ENCODE measurements at regions not wholly inside any gene's neighbourhood (a gene's known extent, or its start where the extent isn't known, plus 50 kb on each side); places are given as distances from the start of the nearest gene placed in this dataset.

- H3K36me3 ChIP-seq (ENCODE audit: control insufficient read depth in 2 of 2, insufficient read depth in 2 of 2, low read length in 1 of 2) = no peaks in the 10 kb centered on the region
- H3K4me3 ChIP-seq (ENCODE audit: low read length in 2 of 2) = no peak overlapping the region
- H3K4me1 ChIP-seq (ENCODE audit: control insufficient read depth in 2 of 2, insufficient read depth in 2 of 2, low read length in 2 of 2) = no peaks in the 10 kb centered on the region
- H3K27me3 ChIP-seq (ENCODE audit: control insufficient read depth in 2 of 2, insufficient read depth in 1 of 2, low read length in 1 of 2) = no peaks in the 10 kb centered on the region
- no peak for DNase-seq (ENCODE audit: low read depth in 6 of 9, low spot score in 9 of 9)
- no peak overlapping the region for H3K27ac ChIP-seq (ENCODE audit: low read depth in 1 of 2, low read length in 1 of 2)
- 73% methylated on average over 5 of the region's 5 CpGs for WGBS
- no peaks in the 10 kb centered on the region for H3K9me3 ChIP-seq (ENCODE audit: control insufficient read depth in 2 of 2, insufficient read depth in 1 of 2, low read length in 1 of 2)
Measured at GRCh38 chr10:9596368-9596920, 1421.2 kb upstream of the CELF2 start.

DNA sequence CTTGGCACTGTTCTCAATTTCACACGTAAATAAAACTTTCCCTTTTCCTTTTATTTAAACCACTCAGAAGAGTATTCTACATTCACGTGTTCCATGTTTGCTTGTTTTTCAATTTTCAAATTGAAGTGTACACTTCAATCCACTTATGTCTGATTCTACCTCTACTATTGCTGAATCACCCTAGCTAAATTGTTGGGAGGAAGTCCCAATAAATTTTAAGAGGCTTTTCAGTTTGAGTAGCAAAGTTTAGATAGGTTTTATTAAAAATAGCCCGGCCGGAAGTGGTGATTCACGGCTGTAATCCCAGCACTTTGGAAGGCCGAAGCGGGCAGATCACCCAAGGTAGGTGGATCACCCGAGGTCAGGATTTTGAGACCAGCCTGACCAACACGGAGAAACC is 1414.7 kb upstream of the CELF2 start:
- H3K4me1 ChIP-seq (ENCODE audit: control insufficient read depth in 2 of 2, insufficient read depth in 2 of 2, low read length in 2 of 2) = no peaks in the 10 kb centered on the region
- H3K27me3 ChIP-seq (ENCODE audit: control insufficient read depth in 2 of 2, insufficient read depth in 1 of 2, low read length in 1 of 2) = no peaks in the 10 kb centered on the region
- H3K36me3 ChIP-seq (ENCODE audit: control insufficient read depth in 2 of 2, insufficient read depth in 2 of 2, low read length in 1 of 2) = no peaks in the 10 kb centered on the region
- H3K27ac ChIP-seq (ENCODE audit: low read depth in 1 of 2, low read length in 1 of 2) = no peak overlapping the region
- H3K4me3 ChIP-seq (ENCODE audit: low read length in 2 of 2) = no peak overlapping the region
- WGBS = 31% methylated on average over 9 of the region's 9 CpGs
- no peak for DNase-seq (ENCODE audit: low read depth in 6 of 9, low spot score in 9 of 9)
- H3K9me3 ChIP-seq (ENCODE audit: control insufficient read depth in 2 of 2, insufficient read depth in 1 of 2, low read length in 1 of 2) = no peaks in the 10 kb centered on the region

DNA sequence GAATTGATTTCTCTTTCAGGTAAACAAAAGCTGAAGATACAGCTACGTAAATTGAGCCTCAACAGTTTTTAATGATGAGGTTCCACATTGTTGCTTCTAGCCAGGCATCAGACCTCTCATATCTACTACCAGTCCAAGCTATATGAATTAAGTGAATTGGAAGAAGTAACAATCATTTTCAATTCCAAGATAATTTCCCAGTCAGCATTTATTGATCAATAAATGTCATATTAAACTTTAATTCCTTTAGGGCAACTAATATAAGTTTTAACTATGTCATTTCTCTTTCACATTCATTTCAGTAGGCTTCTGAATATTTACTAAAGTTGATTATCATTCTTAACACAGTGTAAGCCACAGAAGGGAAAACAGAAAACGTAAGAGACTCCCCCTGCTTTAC is 1413.7 kb upstream of the CELF2 start:
- Histone ChIP-seq H3K9me3 (ENCODE audit: control insufficient read depth in 2 of 2, insufficient read depth in 1 of 2, low read length in 1 of 2) (no peaks in the 10 kb centered on the region), H3K4me1 (ENCODE audit: control insufficient read depth in 2 of 2, insufficient read depth in 2 of 2, low read length in 2 of 2) (no peaks in the 10 kb centered on the region), H3K27me3 (ENCODE audit: control insufficient read depth in 2 of 2, insufficient read depth in 1 of 2, low read length in 1 of 2) (no peaks in the 10 kb centered on the region), H3K36me3 (ENCODE audit: control insufficient read depth in 2 of 2, insufficient read depth in 2 of 2, low read length in 1 of 2) (no peaks in the 10 kb centered on the region), H3K27ac (ENCODE audit: low read depth in 1 of 2, low read length in 1 of 2) (no peak overlapping the region), H3K4me3 (ENCODE audit: low read length in 2 of 2) (no peak overlapping the region)
- no peak for DNase-seq (ENCODE audit: low read depth in 6 of 9, low spot score in 9 of 9)
- WGBS = 88% methylated on average over 2 of the region's 2 CpGs

DNA sequence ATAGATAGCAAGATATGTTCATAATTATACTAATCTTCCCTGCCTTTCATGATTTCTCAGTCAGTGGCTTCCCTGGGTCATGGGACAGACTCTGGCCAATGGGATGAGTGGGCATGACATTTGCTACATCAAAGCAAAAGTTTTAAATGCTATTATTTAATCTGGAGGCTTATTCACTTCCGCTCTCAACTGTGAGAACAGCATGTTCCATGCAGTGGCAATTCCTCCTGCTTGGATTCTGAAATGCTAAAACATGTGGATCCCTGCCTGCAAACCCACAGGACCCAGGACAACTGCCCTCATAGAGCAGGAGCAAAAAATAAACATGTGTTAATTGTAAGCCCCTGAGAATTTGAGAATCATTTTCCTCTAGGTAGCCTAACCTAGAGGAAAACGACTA is 1412.4 kb upstream of the CELF2 start:
- Histone ChIP-seq H3K4me1 (ENCODE audit: control insufficient read depth in 2 of 2, insufficient read depth in 2 of 2, low read length in 2 of 2) (no peaks in the 10 kb centered on the region), H3K27ac (ENCODE audit: low read depth in 1 of 2, low read length in 1 of 2) (no peak overlapping the region), H3K36me3 (ENCODE audit: control insufficient read depth in 2 of 2, insufficient read depth in 2 of 2, low read length in 1 of 2) (no peaks in the 10 kb centered on the region), H3K4me3 (ENCODE audit: low read length in 2 of 2) (no peak overlapping the region), H3K27me3 (ENCODE audit: control insufficient read depth in 2 of 2, insufficient read depth in 1 of 2, low read length in 1 of 2) (no peaks in the 10 kb centered on the region), H3K9me3 (ENCODE audit: control insufficient read depth in 2 of 2, insufficient read depth in 1 of 2, low read length in 1 of 2) (no peaks in the 10 kb centered on the region)
- DNase-seq (ENCODE audit: low read depth in 6 of 9, low spot score in 9 of 9) = no peak
- WGBS = 93% methylated on average over 2 of the region's 2 CpGs

GRCh38 chr10:9608602-9609001 is 1409.1 kb upstream of the CELF2 start:
- Histone ChIP-seq H3K4me1 (ENCODE audit: control insufficient read depth in 2 of 2, insufficient read depth in 2 of 2, low read length in 2 of 2) (no peaks in the 10 kb centered on the region), H3K9me3 (ENCODE audit: control insufficient read depth in 2 of 2, insufficient read depth in 1 of 2, low read length in 1 of 2) (no peaks in the 10 kb centered on the region), H3K27ac (ENCODE audit: low read depth in 1 of 2, low read length in 1 of 2) (no peak overlapping the region), H3K4me3 (ENCODE audit: low read length in 2 of 2) (no peak overlapping the region), H3K36me3 (ENCODE audit: control insufficient read depth in 2 of 2, insufficient read depth in 2 of 2, low read length in 1 of 2) (no peaks in the 10 kb centered on the region), H3K27me3 (ENCODE audit: control insufficient read depth in 2 of 2, insufficient read depth in 1 of 2, low read length in 1 of 2) (no peaks in the 10 kb centered on the region)
- no peak for DNase-seq (ENCODE audit: low read depth in 6 of 9, low spot score in 9 of 9)

GRCh38 chr10:9613338-9614075 is 1404.2 kb upstream of the CELF2 start:
- H3K4me3 ChIP-seq (ENCODE audit: low read length in 2 of 2) = no peak overlapping the region
- H3K27ac ChIP-seq (ENCODE audit: low read depth in 1 of 2, low read length in 1 of 2) = no peak overlapping the region
- H3K27me3 ChIP-seq (ENCODE audit: control insufficient read depth in 2 of 2, insufficient read depth in 1 of 2, low read length in 1 of 2) = no peaks in the 10 kb centered on the region
- no peaks in the 10 kb centered on the region for H3K4me1 ChIP-seq (ENCODE audit: control insufficient read depth in 2 of 2, insufficient read depth in 2 of 2, low read length in 2 of 2)
- DNase-seq (ENCODE audit: low read depth in 6 of 9, low spot score in 9 of 9) = no peak
- no peaks in the 10 kb centered on the region for H3K36me3 ChIP-seq (ENCODE audit: control insufficient read depth in 2 of 2, insufficient read depth in 2 of 2, low read length in 1 of 2)
- H3K9me3 ChIP-seq (ENCODE audit: control insufficient read depth in 2 of 2, insufficient read depth in 1 of 2, low read length in 1 of 2) = no peaks in the 10 kb centered on the region
- WGBS = 52% methylated on average over 8 of the region's 8 CpGs

DNA sequence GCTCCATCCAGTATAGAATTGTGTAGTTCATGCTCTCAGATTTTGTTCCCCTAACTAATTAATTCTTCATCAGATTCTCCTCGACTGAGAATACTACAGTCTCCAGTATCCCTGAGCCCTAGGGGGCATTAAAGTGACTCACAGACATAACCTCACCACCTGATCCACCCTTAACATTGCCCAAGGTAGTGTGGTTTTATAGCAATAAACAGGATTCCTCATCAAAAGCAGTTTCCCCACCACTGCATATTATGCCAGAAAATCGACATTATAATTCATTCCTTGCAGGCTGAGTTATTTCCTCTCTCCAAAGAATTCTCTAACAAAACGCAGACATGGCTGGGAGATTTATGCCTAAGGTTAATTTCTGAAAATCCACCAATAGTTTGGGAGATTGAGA is 1402.5 kb upstream of the CELF2 start:
- DNase-seq (ENCODE audit: low read depth in 6 of 9, low spot score in 9 of 9) = no peak
- Histone ChIP-seq H3K4me1 (ENCODE audit: control insufficient read depth in 2 of 2, insufficient read depth in 2 of 2, low read length in 2 of 2) (no peaks in the 10 kb centered on the region), H3K27ac (ENCODE audit: low read depth in 1 of 2, low read length in 1 of 2) (no peak overlapping the region), H3K4me3 (ENCODE audit: low read length in 2 of 2) (no peak overlapping the region), H3K9me3 (ENCODE audit: control insufficient read depth in 2 of 2, insufficient read depth in 1 of 2, low read length in 1 of 2) (no peaks in the 10 kb centered on the region), H3K27me3 (ENCODE audit: control insufficient read depth in 2 of 2, insufficient read depth in 1 of 2, low read length in 1 of 2) (no peaks in the 10 kb centered on the region), H3K36me3 (ENCODE audit: control insufficient read depth in 2 of 2, insufficient read depth in 2 of 2, low read length in 1 of 2) (no peaks in the 10 kb centered on the region)
- 90% methylated on average over 3 of the region's 3 CpGs for WGBS

DNA sequence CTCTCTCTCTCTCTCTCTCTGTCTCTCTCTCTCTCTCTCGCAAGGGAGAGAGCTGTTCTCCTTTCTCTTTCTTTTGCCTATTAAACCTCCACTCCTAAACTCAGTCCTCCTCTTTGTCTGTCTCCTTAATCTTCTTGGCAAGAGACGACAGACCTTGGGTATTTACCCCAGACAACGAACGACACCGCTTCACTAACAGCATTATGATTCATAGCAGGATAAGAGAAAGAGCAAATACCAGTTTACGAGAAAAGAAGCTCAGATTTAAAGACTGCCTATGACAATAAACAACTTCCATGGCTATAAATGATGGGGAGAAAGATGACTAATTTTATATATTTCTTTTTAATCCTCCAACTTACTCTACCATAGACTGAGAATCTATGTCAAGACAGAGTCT is 1396.5 kb upstream of the CELF2 start:
- no peaks in the 10 kb centered on the region for H3K4me1 ChIP-seq (ENCODE audit: control insufficient read depth in 2 of 2, insufficient read depth in 2 of 2, low read length in 2 of 2)
- H3K27ac ChIP-seq (ENCODE audit: low read depth in 1 of 2, low read length in 1 of 2) = no peak overlapping the region
- no peaks in the 10 kb centered on the region for H3K36me3 ChIP-seq (ENCODE audit: control insufficient read depth in 2 of 2, insufficient read depth in 2 of 2, low read length in 1 of 2)
- no peaks in the 10 kb centered on the region for H3K9me3 ChIP-seq (ENCODE audit: control insufficient read depth in 2 of 2, insufficient read depth in 1 of 2, low read length in 1 of 2)
- H3K4me3 ChIP-seq (ENCODE audit: low read length in 2 of 2) = no peak overlapping the region
- no peak for DNase-seq (ENCODE audit: low read depth in 6 of 9, low spot score in 9 of 9)
- H3K27me3 ChIP-seq (ENCODE audit: control insufficient read depth in 2 of 2, insufficient read depth in 1 of 2, low read length in 1 of 2) = no peaks in the 10 kb centered on the region
- 88% methylated on average over 6 of the region's 6 CpGs for WGBS

GRCh38 chr10:9625304-9625703 is 1392.4 kb upstream of the CELF2 start:
- H3K36me3 ChIP-seq (ENCODE audit: control insufficient read depth in 2 of 2, insufficient read depth in 2 of 2, low read length in 1 of 2) = no peaks in the 10 kb centered on the region
- no peaks in the 10 kb centered on the region for H3K27me3 ChIP-seq (ENCODE audit: control insufficient read depth in 2 of 2, insufficient read depth in 1 of 2, low read length in 1 of 2)
- H3K4me3 ChIP-seq (ENCODE audit: low read length in 2 of 2) = no peak overlapping the region
- H3K27ac ChIP-seq (ENCODE audit: low read depth in 1 of 2, low read length in 1 of 2) = no peak overlapping the region
- H3K4me1 ChIP-seq (ENCODE audit: control insufficient read depth in 2 of 2, insufficient read depth in 2 of 2, low read length in 2 of 2) = no peaks in the 10 kb centered on the region
- no peaks in the 10 kb centered on the region for H3K9me3 ChIP-seq (ENCODE audit: control insufficient read depth in 2 of 2, insufficient read depth in 1 of 2, low read length in 1 of 2)
- no peak for DNase-seq (ENCODE audit: low read depth in 6 of 9, low spot score in 9 of 9)
